ENCODE measurements at regions not wholly inside any gene's neighbourhood (a gene's known extent, or its start where the extent isn't known, plus 50 kb on each side); places are given as distances from the start of the nearest gene placed in this dataset.

DNA sequence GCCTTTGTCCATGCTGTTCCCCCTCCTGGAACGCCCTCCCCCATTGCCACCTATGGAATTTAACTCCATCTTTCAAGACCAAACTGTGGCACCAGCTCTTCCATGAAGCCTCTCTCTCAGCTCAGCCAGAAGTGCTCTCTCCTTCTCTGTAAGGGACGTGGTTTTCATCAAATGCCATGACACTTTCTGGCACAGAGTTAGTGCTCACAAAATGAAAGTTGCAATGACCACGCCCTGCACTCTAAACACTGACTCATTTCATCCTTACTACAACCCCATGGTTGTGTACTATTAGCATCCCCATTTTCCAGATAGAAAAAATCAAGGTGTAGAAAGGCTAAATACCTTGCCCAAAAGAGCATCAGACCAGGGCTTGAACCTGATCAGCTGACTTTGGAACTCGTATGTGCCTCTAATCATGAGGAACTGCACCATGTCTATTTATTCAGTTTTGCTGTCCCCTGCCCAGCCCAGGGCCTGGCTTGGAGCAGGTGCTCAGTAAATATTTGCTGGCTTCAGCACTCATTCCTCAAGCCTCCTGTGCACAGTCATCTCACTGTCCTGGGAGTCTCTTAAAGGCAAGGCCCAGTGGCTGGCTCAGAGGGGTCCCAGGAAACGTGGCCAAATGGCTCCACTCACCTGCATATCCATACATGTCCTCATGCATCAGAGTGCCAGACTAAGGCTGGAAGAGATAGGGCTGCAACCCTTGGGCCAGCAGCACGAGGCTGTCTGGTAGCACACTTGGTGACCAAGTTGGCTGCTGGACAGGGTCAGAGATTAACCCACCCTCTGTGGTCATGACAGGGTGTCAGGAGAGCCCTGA, 77.9 kb downstream of the MRPL14 start:
- Histone ChIP-seq H3K27me3 (no peaks in the 10 kb centered on the region), H3K27ac (no peak overlapping the region), H3K9me3 (no peaks in the 10 kb centered on the region), H3K4me1 (peaks cover 6% of the 10 kb centered on the region), H3K4me3 (no peak overlapping the region), H3K36me3 (ENCODE audit: low read depth, missing control alignments) (no peaks in the 10 kb centered on the region)
- no peak for DNase-seq
- TF ChIP-seq, protein P1, sequence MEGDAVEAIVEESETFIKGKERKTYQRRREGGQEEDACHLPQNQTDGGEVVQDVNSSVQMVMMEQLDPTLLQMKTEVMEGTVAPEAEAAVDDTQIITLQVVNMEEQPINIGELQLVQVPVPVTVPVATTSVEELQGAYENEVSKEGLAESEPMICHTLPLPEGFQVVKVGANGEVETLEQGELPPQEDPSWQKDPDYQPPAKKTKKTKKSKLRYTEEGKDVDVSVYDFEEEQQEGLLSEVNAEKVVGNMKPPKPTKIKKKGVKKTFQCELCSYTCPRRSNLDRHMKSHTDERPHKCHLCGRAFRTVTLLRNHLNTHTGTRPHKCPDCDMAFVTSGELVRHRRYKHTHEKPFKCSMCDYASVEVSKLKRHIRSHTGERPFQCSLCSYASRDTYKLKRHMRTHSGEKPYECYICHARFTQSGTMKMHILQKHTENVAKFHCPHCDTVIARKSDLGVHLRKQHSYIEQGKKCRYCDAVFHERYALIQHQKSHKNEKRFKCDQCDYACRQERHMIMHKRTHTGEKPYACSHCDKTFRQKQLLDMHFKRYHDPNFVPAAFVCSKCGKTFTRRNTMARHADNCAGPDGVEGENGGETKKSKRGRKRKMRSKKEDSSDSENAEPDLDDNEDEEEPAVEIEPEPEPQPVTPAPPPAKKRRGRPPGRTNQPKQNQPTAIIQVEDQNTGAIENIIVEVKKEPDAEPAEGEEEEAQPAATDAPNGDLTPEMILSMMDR (IDR thresholded peaks at IDR 0.05), result no peak
- no peak for TF ChIP-seq POLR2A (IDR thresholded peaks at IDR 0.05)
- WGBS, 2 donors, result 81 to 83% methylated on average over 5 to 6 of the region's 6 CpGs
- intact Hi-C loops (cut with DNase I; ENCODE audit: low total_unique reads), result no loop called here

DNA sequence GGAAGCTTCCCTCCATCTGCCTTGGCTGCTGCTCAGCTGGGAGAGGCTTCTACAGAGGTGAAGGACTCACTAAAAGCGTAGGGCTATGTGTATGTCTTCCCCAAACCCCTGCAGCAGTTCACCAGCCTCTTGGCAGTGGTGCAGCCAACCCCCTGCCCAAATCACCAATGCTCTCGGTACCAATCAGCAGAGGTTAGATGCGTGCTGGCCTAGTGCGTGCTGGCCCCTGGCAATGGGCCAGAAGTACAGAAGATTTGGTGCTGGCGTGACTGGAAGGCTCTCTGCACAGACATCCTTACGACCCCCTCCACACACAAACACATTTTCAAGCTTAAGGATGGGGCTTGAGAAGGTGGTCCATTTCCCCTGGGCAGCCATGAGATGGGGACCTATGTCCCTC, 79.0 kb downstream of the MRPL14 start:
- H3K27me3 ChIP-seq, result no peaks in the 10 kb centered on the region
- no peak for DNase-seq
- peaks cover 10% of the 10 kb centered on the region for H3K4me1 ChIP-seq
- intact Hi-C loops (cut with DNase I; ENCODE audit: low total_unique reads), result no loop called here
- H3K27ac ChIP-seq, result no peak overlapping the region
- 93 to 96% methylated on average over 4 to 6 of the region's 6 CpGs for WGBS, 2 donors
- TF ChIP-seq POLR2A (IDR thresholded peaks at IDR 0.05), result no peak
- TF ChIP-seq, protein P1 (IDR thresholded peaks at IDR 0.05), result no peak
- H3K9me3 ChIP-seq, result no peaks in the 10 kb centered on the region
- no peaks in the 10 kb centered on the region for H3K36me3 ChIP-seq (ENCODE audit: low read depth, missing control alignments)
- H3K4me3 ChIP-seq, result no peak overlapping the region

GRCh38 chr6:44047801-44048200, 79.5 kb downstream of the MRPL14 start:
- DNase-seq, result no peak
- Histone ChIP-seq H3K4me1 (peaks cover 14% of the 10 kb centered on the region), H3K9me3 (no peaks in the 10 kb centered on the region), H3K36me3 (ENCODE audit: low read depth, missing control alignments) (no peaks in the 10 kb centered on the region), H3K27ac (no peak overlapping the region), H3K27me3 (no peaks in the 10 kb centered on the region), H3K4me3 (no peak overlapping the region)
- WGBS, 2 donors, result 91 to 94% methylated on average over 3 of the region's 3 CpGs
- intact Hi-C loops (cut with DNase I; ENCODE audit: low total_unique reads), result no loop called here
- TF ChIP-seq, protein P1 (IDR thresholded peaks at IDR 0.05), result no peak
- no peak for TF ChIP-seq POLR2A (IDR thresholded peaks at IDR 0.05)

GRCh38 chr6:44047179-44047546, 80.1 kb downstream of the MRPL14 start:
- 61 to 82% methylated on average over 2 of the region's 2 CpGs for WGBS, 2 donors
- Histone ChIP-seq H3K9me3 (no peaks in the 10 kb centered on the region), H3K27ac (no peak overlapping the region), H3K27me3 (no peaks in the 10 kb centered on the region), H3K4me1 (peaks cover 9% of the 10 kb centered on the region), H3K36me3 (ENCODE audit: low read depth, missing control alignments) (no peaks in the 10 kb centered on the region), H3K4me3 (no peak overlapping the region)
- intact Hi-C loops (cut with DNase I; ENCODE audit: low total_unique reads), result no loop called here
- DNase-seq, result no peak
- TF ChIP-seq, protein P1 (IDR thresholded peaks at IDR 0.05), result no peak
- no peak for TF ChIP-seq POLR2A (IDR thresholded peaks at IDR 0.05)
